Retinal pigment epithelial cell (primary cell): ENCODE measurements at regions not wholly inside any gene's neighbourhood (a gene's known extent, or its start where the extent isn't known, plus 50 kb on each side); places are given as distances from the start of the nearest gene placed in this dataset.

Experiments used
- DNase-seq: peaks from one replicate; pipeline ENCODE4 v3.0.0-alpha.2; 2010; ENCODE audit warnings: low read depth
- H3K4me3 ChIP-seq: 2 replicates; pipeline ENCODE4 v1.5.1; 2011; ENCODE audit warnings: mild to moderate bottlenecking, low read length, control low read depth, moderate library complexity
- CTCF ChIP-seq: conservative IDR thresholded peaks from 2 replicates; pipeline ENCODE4 v1.5.1; 2011; ENCODE audit warnings: low read depth, low read length, control low read depth, inconsistent platforms

- H3K4me3 ChIP-seq, result no peak overlapping the region
- no peak for DNase-seq
- no peak for TF ChIP-seq CTCF
Measured at GRCh38 chr2:57432528-57432927, 614.1 kb upstream of the VRK2 start.

- TF ChIP-seq CTCF, result no peak
- H3K4me3 ChIP-seq, result no peak overlapping the region
- DNase-seq, result no peak
Measured at GRCh38 chr2:57434441-57434840, 612.2 kb upstream of the VRK2 start.

- TF ChIP-seq CTCF, result no peak
- no peak overlapping the region for H3K4me3 ChIP-seq
- no peak for DNase-seq
Measured at GRCh38 chr2:57434972-57435371, 611.6 kb upstream of the VRK2 start.

- no peak for TF ChIP-seq CTCF
Measured at GRCh38 chr2:57437077-57437476, 609.5 kb upstream of the VRK2 start.

GRCh38 chr2:57440437-57440836 lies 606.2 kb upstream of the VRK2 start:
- no peak overlapping the region for H3K4me3 ChIP-seq
- DNase-seq, result no peak
- no peak for TF ChIP-seq CTCF

More at GRCh38 chr2:57437077-57437476, 609.5 kb upstream of the VRK2 start:
- DNase-seq, result no peak
- H3K4me3 ChIP-seq, result no peak overlapping the region

- no peak for DNase-seq
- TF ChIP-seq CTCF, result no peak
- no peak overlapping the region for H3K4me3 ChIP-seq
Measured at GRCh38 chr2:57443086-57443485, 603.5 kb upstream of the VRK2 start.

GRCh38 chr2:57443973-57444521 lies 602.6 kb upstream of the VRK2 start:
- TF ChIP-seq CTCF, result no peak
- H3K4me3 ChIP-seq, result no peak overlapping the region
- no peak for DNase-seq
